ENCODE measurements at regions not wholly inside any gene's neighbourhood (a gene's known extent, or its start where the extent isn't known, plus 50 kb on each side); places are given as distances from the start of the nearest gene placed in this dataset.

DNA sequence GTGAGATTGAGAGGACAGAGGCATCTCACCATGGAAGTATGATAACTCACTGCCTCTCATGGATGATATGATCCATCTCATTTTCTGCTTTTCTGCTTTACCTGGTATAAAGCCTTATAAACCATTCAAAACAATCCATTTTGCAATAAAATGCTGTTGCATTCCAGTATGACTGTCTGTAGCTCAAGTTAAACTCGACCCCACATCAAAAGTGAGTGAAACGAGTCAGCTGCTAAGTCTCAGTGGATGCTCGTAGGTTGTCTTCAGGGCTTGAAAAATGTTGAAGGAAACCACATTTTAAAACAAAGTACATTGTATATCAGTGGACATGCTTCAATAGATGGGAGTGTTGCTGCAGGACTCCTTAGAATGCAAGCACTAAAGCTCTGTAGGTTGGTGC, 839.0 kb downstream of the TUSC7 start:
- TF ChIP-seq CTCF (IDR thresholded peaks at IDR 0.05) = no peak
- TF ChIP-seq POLR2A (IDR thresholded peaks at IDR 0.05) = no peak
